ENCODE measurements at regions not wholly inside any gene's neighbourhood (a gene's known extent, or its start where the extent isn't known, plus 50 kb on each side); places are given as distances from the start of the nearest gene placed in this dataset.

DNA sequence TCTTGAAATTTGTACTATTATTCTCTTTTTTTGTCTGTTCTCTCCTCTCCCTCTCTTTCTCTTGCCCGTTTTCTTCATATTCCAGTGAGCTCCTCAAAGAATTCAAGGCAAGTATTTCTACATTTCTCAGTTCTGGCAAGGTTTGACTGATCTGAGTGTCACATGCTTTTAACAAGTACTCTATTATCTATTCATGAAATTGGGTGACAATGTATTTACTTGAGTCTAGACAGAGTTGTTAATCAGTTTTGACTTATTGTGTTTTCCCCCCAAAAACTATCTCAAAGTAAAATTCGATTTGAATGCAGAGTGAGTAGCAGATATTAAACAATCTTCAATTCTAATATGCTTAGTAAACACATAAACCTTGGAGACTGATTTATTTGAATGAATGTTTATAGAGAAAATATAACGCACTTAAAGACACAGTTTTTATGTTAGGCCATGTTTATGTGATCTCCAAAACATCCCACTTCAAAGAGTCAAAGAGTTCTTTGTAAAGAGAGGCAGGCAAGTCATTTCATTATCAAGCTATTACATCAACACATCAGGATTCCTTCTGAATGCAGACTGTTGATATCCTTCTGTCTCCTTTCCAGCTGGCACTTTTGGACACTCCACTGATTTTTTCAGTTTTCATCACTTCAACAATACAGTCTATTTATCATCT lies 166.6 kb downstream of the SLITRK6 start:
- no peak for TF ChIP-seq POLR2A (IDR thresholded peaks at IDR 0.05; ENCODE audit: low read length)
- TF ChIP-seq GATA1 (IDR thresholded peaks at IDR 0.05; ENCODE audit: low read depth, low read length) = no peak

Data from erythroblast (primary cell).